Nephron (organoid): ENCODE measurements at regions not wholly inside any gene's neighbourhood (a gene's known extent, or its start where the extent isn't known, plus 50 kb on each side); places are given as distances from the start of the nearest gene placed in this dataset.
A peak's percentile ranks its signal among the peaks of the same experiment; 100 is the strongest.

Experiments
- H3K27ac Mint-ChIP-seq, 3 experiments: 2 replicates each; pipeline ENCODE4 v1.8.0; 2020; ENCODE audit warnings: mixed read lengths in 3 of 3, mild to moderate bottlenecking in 2 of 3, moderate library complexity in 1 of 3
- H3K27me3 Mint-ChIP-seq: 2 replicates; pipeline ENCODE4 v1.8.0; 2021; ENCODE audit warnings: low read depth, mild to moderate bottlenecking, moderate library complexity, mixed read lengths
- H3K36me3 Mint-ChIP-seq: 2 replicates; pipeline ENCODE4 v1.8.0; 2020; ENCODE audit warnings: low read depth, mixed read lengths
- H3K4me1 Mint-ChIP-seq: 2 replicates; pipeline ENCODE4 v1.8.0; 2020; ENCODE audit warnings: mixed read lengths
- H3K4me3 Mint-ChIP-seq, 3 experiments: 2 replicates each; pipeline ENCODE4 v1.8.0; 2020; ENCODE audit warnings: mild to moderate bottlenecking in 3 of 3, mixed read lengths in 3 of 3, moderate library complexity in 2 of 3
- H3K9me3 Mint-ChIP-seq: 2 replicates; pipeline ENCODE4 v1.8.0; 2020; ENCODE audit warnings: mixed read lengths
- TF ChIP-seq, protein P1 (sequence below), 3 experiments: fragments of 200-600 bp; sonication (generic); IDR thresholded peaks; one replicate each; pipeline ENCODE4 v1.5.0; 2021; ENCODE audit warnings: antibody characterized with exemption in 3 of 3; ENCODE audit not compliant: unreplicated experiment in 3 of 3

DNA sequence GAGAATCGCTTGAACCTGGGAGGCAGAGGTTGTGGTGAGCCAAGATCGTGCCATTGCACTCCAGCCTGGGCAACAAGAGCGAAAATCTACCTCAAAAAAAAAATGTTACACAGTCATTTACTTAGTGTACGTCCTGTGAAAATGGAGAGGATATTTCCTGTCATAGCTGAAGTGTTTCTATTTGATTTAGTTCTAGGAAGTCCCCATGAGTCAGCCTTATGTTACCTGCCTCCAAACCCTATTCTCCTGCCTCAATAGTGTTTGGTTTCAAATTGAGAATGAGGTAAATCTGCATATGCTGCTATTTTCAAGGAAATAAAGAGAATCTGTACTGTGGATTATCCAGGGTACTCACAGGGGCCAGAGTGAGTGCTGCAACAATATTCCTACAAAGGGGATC, 1284.5 kb upstream of the AUTS2 start:
- Mint-ChIP-seq H3K27ac (no peak overlapping the region), H3K4me3 (no peak overlapping the region), H3K9me3 (no peaks in the 10 kb centered on the region), H3K27me3 (peaks cover 31% of the 10 kb centered on the region), H3K36me3 (no peaks in the 10 kb centered on the region), H3K4me1 (peaks cover 3% of the 10 kb centered on the region)
- TF ChIP-seq, protein P1, sequence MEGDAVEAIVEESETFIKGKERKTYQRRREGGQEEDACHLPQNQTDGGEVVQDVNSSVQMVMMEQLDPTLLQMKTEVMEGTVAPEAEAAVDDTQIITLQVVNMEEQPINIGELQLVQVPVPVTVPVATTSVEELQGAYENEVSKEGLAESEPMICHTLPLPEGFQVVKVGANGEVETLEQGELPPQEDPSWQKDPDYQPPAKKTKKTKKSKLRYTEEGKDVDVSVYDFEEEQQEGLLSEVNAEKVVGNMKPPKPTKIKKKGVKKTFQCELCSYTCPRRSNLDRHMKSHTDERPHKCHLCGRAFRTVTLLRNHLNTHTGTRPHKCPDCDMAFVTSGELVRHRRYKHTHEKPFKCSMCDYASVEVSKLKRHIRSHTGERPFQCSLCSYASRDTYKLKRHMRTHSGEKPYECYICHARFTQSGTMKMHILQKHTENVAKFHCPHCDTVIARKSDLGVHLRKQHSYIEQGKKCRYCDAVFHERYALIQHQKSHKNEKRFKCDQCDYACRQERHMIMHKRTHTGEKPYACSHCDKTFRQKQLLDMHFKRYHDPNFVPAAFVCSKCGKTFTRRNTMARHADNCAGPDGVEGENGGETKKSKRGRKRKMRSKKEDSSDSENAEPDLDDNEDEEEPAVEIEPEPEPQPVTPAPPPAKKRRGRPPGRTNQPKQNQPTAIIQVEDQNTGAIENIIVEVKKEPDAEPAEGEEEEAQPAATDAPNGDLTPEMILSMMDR (IDR thresholded peaks at IDR 0.05; ENCODE audit: unreplicated experiment in 3 of 3) = no peak

DNA sequence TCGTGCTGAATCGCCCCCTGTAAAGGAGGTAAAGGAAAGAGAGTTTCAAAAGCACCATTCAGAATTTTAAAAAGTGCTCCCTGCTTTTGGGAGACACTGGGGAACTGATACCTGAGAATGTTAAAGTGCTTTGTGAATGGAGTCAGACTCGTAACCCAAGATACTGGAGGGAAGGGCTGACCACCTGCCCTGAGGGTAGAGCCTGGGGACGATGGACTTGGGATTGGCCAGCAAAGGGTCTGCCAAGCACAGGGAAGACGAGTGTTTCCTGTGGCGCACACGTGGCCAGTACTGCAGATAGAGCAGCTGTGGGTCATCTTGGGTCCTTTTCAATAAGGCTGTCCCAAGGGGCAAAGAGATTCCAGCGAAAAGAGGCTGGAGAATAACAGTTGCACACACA, 1284.1 kb upstream of the AUTS2 start:
- no peak overlapping the region for H3K27ac Mint-ChIP-seq
- H3K9me3 Mint-ChIP-seq = no peaks in the 10 kb centered on the region
- H3K4me3 Mint-ChIP-seq = no peak overlapping the region
- TF ChIP-seq, protein P1 (IDR thresholded peaks at IDR 0.05; ENCODE audit: unreplicated experiment in 3 of 3) = no peak
- H3K27me3 Mint-ChIP-seq = peaks cover 30% of the 10 kb centered on the region
- peaks cover 7% of the 10 kb centered on the region for H3K4me1 Mint-ChIP-seq
- H3K36me3 Mint-ChIP-seq = no peaks in the 10 kb centered on the region

DNA sequence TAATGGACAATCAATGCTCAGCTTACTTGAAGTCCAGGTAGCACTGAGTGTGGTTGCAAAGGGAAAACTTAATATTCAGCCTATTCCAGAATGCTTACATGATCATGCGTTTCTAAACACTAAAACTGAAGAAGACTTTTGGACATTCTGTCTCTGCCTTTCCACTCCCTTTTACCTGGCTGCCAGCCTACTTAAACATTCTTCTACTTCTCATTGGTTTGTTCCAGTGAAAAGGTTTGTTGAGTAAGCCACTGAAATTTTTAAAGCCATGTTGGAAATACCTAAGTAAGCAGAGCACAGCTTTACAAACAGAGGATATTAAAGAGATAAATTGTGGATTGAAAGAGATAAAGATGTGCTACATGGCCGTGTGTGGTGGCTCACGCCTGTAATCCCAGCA, 1280.8 kb upstream of the AUTS2 start:
- H3K36me3 Mint-ChIP-seq = no peaks in the 10 kb centered on the region
- no peak overlapping the region for H3K4me3 Mint-ChIP-seq
- H3K4me1 Mint-ChIP-seq = peaks cover 25% of the 10 kb centered on the region
- TF ChIP-seq, protein P1 (IDR thresholded peaks at IDR 0.05; ENCODE audit: unreplicated experiment in 3 of 3) = no peak
- no peak overlapping the region for H3K27ac Mint-ChIP-seq
- H3K27me3 Mint-ChIP-seq = peaks cover 24% of the 10 kb centered on the region
- H3K9me3 Mint-ChIP-seq = no peaks in the 10 kb centered on the region

DNA sequence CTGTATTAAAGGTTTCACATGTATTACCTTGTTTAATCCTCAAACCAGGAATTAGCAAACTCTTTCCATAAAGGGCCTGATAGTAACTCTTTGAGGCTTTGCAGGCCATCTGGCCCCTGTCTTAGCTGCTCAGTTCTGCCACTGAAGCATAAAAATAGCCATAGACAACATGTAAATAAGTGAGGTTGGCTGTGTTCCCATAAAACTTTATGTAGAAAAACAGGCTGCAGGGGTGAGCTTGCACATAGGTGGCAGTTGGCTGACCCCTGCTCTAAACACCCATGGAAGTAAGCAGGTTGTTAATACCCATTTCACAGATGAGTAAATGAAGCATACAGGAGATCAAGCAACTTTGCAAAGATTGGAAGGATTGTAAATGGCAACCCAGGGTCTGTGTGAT, 1279.2 kb upstream of the AUTS2 start:
- Mint-ChIP-seq H3K9me3 (no peaks in the 10 kb centered on the region), H3K4me1 (peaks cover 36% of the 10 kb centered on the region), H3K36me3 (no peaks in the 10 kb centered on the region), H3K27me3 (peaks cover 10% of the 10 kb centered on the region), H3K4me3 (no peak overlapping the region), H3K27ac (no peak overlapping the region)
- TF ChIP-seq, protein P1 (IDR thresholded peaks at IDR 0.05; ENCODE audit: unreplicated experiment in 3 of 3) = no peak

DNA sequence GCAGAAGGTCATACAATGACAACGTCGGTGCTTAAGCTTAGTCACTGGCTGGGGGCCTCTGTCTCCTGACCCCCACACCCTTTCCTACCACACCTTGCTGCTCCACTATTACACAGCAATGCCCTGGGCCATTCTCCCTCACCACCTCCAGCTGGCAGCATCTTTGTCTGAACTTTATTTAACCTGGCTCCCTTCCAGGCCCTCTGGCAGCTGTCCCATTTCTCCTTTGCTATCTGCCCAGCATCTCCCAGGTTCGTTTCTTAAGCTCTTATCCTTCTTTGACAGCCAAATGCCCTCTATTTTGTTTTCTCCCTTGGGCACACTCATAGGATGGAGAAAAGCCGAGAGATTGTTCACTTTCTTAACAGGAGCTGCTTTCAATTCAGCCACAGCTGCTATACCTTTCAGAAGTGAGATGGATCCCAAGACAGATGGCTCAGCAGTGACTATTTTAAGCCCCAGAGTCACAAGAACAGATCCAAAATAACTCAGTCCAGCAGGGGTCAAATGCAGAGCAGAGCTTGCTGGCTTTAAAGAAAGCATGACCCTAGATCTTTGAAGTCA, 1277.1 kb upstream of the AUTS2 start:
- Mint-ChIP-seq H3K4me1 (peaks cover 36% of the 10 kb centered on the region), H3K9me3 (peaks cover 1% of the 10 kb centered on the region), H3K36me3 (no peaks in the 10 kb centered on the region), H3K4me3 (peak overlapping the region in 1 of 3 experiments; percentile 5), H3K27ac (peak overlapping the region; percentile 43 to 69 (median 60)), H3K27me3 (no peaks in the 10 kb centered on the region)
- TF ChIP-seq, protein P1 (IDR thresholded peaks at IDR 0.05; ENCODE audit: unreplicated experiment in 3 of 3) = no peak

DNA sequence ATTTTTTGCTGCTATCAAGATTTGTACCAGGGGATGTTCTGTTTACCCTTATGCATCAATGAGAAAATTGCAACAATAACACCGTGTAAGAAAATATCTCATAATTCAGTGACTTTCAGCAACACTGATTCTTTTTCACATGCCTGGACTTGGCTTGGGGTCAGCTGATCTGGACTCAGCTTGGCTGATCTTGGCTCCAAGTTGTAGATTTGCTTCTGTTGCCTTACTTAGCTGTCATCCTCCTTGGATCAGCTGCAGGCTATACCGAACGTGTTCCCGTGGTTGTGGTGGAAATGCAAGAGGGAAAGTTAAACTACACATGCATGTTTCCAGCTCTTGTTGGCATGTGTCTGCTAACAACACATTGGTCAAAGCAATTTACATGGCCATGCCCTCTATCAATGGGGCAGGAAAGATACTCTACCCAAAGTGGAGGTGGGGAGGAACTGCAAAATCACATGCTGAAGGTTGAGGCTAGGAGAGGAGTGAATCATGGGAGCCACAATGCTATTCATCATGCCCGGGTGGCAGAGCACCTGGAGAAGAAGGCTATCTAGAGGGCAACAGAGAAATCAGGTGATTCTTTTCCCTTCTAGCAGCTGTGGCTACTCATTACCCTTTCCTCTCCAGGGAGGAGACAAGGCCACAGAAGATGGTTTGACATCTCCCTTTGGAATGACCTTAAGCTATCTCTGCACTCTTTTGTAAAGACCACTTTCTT, 1276.3 kb upstream of the AUTS2 start:
- TF ChIP-seq, protein P1 (IDR thresholded peaks at IDR 0.05; ENCODE audit: unreplicated experiment in 3 of 3) = no peak
- Mint-ChIP-seq H3K4me3 (peak overlapping the region in 1 of 3 experiments; percentile 5), H3K4me1 (peaks cover 36% of the 10 kb centered on the region), H3K36me3 (no peaks in the 10 kb centered on the region), H3K9me3 (peaks cover 2% of the 10 kb centered on the region), H3K27ac (peak overlapping the region; percentile 43 to 69 (median 60)), H3K27me3 (no peaks in the 10 kb centered on the region)
